ENCODE measurements at regions not wholly inside any gene's neighbourhood (a gene's known extent, or its start where the extent isn't known, plus 50 kb on each side); places are given as distances from the start of the nearest gene placed in this dataset.
A peak's percentile ranks its signal among the peaks of the same experiment; 100 is the strongest.

DNA sequence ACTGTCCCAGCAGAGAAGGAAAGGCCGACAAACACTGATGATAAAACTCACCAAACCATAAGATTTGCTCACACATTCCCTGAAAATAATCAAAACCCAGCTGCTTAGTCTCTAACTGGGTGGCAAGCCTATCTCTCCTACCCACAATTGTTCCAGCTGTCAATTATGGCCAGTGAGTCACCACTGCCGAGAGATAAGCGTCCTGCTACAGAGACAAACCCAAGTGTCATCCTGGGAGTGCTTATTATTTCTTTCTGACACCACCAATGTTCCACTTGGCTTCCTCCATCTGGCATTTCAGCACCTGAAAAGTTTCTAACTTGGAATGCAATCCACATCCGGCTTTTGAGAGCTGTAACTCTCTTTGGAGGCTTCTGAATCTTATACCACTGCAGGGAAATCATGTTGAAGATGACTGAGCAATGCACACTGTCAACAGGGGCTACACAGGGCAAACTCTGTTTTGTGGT lies 51.5 kb upstream of the VAV3 start:
- no peak overlapping the region for H3K27ac ChIP-seq
- intact Hi-C loops (cut with DNase I) = no loop called here
- TF ChIP-seq, protein P1, sequence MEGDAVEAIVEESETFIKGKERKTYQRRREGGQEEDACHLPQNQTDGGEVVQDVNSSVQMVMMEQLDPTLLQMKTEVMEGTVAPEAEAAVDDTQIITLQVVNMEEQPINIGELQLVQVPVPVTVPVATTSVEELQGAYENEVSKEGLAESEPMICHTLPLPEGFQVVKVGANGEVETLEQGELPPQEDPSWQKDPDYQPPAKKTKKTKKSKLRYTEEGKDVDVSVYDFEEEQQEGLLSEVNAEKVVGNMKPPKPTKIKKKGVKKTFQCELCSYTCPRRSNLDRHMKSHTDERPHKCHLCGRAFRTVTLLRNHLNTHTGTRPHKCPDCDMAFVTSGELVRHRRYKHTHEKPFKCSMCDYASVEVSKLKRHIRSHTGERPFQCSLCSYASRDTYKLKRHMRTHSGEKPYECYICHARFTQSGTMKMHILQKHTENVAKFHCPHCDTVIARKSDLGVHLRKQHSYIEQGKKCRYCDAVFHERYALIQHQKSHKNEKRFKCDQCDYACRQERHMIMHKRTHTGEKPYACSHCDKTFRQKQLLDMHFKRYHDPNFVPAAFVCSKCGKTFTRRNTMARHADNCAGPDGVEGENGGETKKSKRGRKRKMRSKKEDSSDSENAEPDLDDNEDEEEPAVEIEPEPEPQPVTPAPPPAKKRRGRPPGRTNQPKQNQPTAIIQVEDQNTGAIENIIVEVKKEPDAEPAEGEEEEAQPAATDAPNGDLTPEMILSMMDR (IDR thresholded peaks at IDR 0.05) = no peak
- H3K27me3 ChIP-seq = no peaks in the 10 kb centered on the region
- H3K9me3 ChIP-seq = no peaks in the 10 kb centered on the region
- ATAC-seq = peak; percentile 41
- no peak for DNase-seq
- H3K4me1 ChIP-seq = no peaks in the 10 kb centered on the region
- no peak overlapping the region for H3K4me3 ChIP-seq
- H3K36me3 ChIP-seq = no peaks in the 10 kb centered on the region
